ENCODE measurements at regions not wholly inside any gene's neighbourhood (a gene's known extent, or its start where the extent isn't known, plus 50 kb on each side); places are given as distances from the start of the nearest gene placed in this dataset.

- H3K4me3 ChIP-seq = no peak overlapping the region
- no peaks in the 10 kb centered on the region for H4K20me1 ChIP-seq (replicated peaks; ENCODE audit: control insufficient read depth, insufficient read depth, low read length)
- 0% methylated on average over 2 of the region's 2 CpGs for WGBS (ENCODE audit: insufficient coverage, low coverage, missing lambda C conversion rate)
- no peak for TF ChIP-seq FOXJ3 (CRISPR knock-in tag; IDR thresholded peaks at IDR 0.05)
- no peak for TF ChIP-seq RBM22 (IDR thresholded peaks at IDR 0.05; ENCODE audit: low read depth, low read length, poor library complexity, severe bottlenecking)
- TF ChIP-seq, protein P1, sequence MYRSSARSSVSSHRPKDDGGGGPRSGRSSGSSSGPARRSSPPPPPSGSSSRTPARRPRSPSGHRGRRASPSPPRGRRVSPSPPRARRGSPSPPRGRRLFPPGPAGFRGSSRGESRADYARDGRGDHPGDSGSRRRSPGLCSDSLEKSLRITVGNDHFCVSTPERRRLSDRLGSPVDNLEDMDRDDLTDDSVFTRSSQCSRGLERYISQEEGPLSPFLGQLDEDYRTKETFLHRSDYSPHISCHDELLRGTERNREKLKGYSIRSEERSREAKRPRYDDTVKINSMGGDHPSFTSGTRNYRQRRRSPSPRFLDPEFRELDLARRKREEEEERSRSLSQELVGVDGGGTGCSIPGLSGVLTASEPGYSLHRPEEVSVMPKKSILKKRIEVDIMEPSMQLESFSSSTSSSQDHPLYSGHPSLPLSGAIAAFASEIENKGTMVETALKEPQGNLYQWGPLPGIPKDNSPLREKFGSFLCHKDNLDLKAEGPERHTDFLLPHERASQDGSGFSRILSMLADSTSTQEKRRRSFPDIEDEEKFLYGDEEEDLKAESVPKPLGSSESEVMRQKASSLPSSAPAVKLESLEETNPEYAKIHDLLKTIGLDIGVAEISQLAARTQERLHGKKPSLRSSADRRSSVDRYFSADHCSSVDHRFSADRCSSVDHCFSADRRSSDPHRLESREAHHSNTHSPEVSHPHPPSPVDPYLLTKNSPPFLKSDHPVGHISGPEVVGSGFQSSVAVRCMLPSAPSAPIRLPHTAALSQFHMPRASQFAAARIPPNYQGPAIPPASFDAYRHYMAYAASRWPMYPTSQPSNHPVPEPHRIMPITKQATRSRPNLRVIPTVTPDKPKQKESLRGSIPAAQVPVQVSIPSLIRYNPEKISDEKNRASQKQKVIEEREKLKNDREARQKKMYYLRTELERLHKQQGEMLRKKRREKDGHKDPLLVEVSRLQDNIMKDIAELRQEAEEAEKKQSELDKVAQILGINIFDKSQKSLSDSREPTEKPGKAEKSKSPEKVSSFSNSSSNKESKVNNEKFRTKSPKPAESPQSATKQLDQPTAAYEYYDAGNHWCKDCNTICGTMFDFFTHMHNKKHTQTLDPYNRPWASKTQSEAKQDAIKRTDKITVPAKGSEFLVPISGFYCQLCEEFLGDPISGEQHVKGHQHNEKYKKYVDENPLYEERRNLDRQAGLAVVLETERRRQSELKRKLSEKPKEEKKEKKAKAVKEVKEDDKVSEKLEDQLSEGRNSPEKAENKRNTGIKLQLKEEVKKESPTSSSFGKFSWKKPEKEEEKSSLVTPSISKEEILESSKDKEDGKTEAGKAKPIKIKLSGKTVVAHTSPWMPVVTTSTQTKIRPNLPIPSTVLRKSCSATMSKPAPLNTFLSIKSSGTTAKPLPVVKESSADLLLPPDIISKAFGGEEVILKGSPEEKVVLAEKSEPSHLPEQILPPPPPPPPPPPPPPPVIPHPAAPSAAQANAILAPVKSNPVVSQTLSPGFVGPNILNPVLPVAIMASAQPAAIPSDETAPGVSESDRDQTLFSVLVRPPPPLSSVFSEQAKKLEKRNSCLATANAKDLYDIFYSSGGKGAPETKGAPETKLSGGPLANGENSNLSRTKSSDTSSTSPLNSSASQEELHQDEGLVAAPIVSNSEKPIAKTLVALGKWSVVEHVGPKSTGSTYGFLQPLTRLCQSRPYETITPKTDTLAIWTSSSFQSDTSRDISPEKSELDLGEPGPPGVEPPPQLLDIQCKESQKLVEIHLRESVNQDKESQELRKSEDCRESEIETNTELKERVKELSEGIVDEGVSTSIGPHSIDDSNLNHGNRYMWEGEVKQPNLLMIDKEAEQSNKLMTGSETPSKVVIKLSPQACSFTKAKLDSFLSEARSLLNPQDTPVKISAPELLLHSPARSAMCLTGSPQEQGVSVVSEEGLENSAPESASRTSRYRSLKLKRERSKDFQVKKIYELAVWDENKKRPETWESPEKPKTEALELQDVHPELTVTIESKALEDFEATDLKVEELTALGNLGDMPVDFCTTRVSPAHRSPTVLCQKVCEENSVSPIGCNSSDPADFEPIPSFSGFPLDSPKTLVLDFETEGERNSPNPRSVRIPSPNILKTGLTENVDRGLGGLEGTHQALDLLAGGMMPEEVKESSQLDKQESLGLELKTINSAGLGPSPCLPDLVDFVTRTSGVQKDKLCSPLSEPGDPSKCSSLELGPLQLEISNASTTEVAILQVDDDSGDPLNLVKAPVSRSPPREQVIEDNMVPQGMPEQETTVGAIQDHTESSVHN (IDR thresholded peaks at IDR 0.05; ENCODE audit: borderline replicate concordance in 1 of 2, low read depth in 1 of 2) = no peak
- TF ChIP-seq TFAM (CRISPR knock-in tag; conservative IDR thresholded peaks at IDR 0.05) = no peak
- no peak for TF ChIP-seq THAP7 (CRISPR knock-in tag; IDR thresholded peaks at IDR 0.05)
- TF ChIP-seq MYC (IDR thresholded peaks at IDR 0.05; ENCODE audit: low read depth, low read length) = no peak
- TF ChIP-seq MYC (CRISPR knock-in tag; IDR thresholded peaks at IDR 0.05; ENCODE audit: borderline replicate concordance, low read depth) = no peak
- no peaks in the 10 kb centered on the region for H3K79me2 ChIP-seq (ENCODE audit: control insufficient read depth, insufficient read depth, low read length)
- H3K9ac ChIP-seq (ENCODE audit: insufficient read depth in 1 of 2, low read depth in 2 of 2, low read length in 2 of 2) = no peak overlapping the region
- H3K36me3 ChIP-seq (ENCODE audit: control insufficient read depth, insufficient read depth, low read length) = no peaks in the 10 kb centered on the region
- H3K9me3 ChIP-seq (replicated peaks; ENCODE audit: control insufficient read depth, insufficient read depth, low read depth, low read length) = no peaks in the 10 kb centered on the region
- intact Hi-C loops (cut with micrococcal nuclease) (no loop called here), in situ Hi-C loops (cut with MboI) (no loop called here)
- no peaks in the 10 kb centered on the region for H3K27me3 ChIP-seq (ENCODE audit: control insufficient read depth in 2 of 2, insufficient read depth in 2 of 2, low read length in 2 of 2)
- H3K4me2 ChIP-seq (ENCODE audit: insufficient read depth, low read length) = no peak overlapping the region
- ChIA-PET CTCF (ENCODE audit: low intra/inter-chr PET ratio) (interaction anchor here (0.6 kb wide), 1 partner anchor 82 kb away, joined by 3 read pairs; no protein-coding TSS in a partner anchor), POLR2A (interaction anchor here (0.8 kb wide), 1 partner anchor 14 kb away, joined by 3 read pairs; no protein-coding TSS in a partner anchor)
- ATAC-seq = no peak
- no peak overlapping the region for H3K27ac ChIP-seq (ENCODE audit: extremely low read depth, low read depth, low read length)
- no TSS peak for BruUV-seq (replicated peaks)
- no peak for FAIRE-seq
- no peaks in the 10 kb centered on the region for H3K4me1 ChIP-seq (replicated peaks in 1 of 2; ENCODE audit: control insufficient read depth in 2 of 2, insufficient read depth in 2 of 2, low read length in 2 of 2)
- H2AFZ ChIP-seq (ENCODE audit: low read depth, low read length) = no peak overlapping the region
- no peaks in the 10 kb centered on the region for H3K9me1 ChIP-seq (ENCODE audit: control insufficient read depth, insufficient read depth, low read length)
- no peak for DNase-seq (ENCODE audit: extremely low read depth in 1 of 4, low spot score in 3 of 4)
Observed at GRCh38 chr7:42590771-42591310, 321.0 kb downstream of the C7orf25 start.

Measured in K562 (cell line).